Fibroblast of skin of right quadriceps (primary cell): ENCODE measurements at regions not wholly inside any gene's neighbourhood (a gene's known extent, or its start where the extent isn't known, plus 50 kb on each side); places are given as distances from the start of the nearest gene placed in this dataset.
"Not testable (repeated sequence)": the region's sequence is repeated elsewhere in the genome, so short reads cannot be mapped to it uniquely, and the experiment has no call there.

Experiments
- DNase-seq: peaks from one replicate; pipeline ENCODE4 v3.0.0-alpha.2; 2013

DNA sequence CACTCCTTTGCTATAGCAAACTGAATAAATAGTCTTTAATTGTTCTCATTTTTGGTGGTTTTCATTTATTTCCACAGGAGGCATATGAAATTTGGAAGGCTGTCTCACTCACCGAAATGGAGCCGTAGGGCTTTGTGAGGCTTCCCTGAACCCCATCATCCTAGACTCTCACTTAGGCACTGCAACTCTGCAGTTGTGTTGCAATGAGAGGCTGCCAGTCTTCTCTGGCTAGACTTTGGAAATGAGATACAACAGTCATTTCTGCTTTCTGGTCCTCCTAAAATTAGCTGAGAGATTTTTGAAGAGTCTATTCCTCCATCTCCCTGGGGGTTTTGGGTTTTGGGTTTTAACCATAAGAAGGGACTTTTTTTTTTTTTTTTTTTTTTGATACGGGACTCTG, 146.5 kb downstream of the SH3BGRL start:
- DNase-seq = no peak

DNA sequence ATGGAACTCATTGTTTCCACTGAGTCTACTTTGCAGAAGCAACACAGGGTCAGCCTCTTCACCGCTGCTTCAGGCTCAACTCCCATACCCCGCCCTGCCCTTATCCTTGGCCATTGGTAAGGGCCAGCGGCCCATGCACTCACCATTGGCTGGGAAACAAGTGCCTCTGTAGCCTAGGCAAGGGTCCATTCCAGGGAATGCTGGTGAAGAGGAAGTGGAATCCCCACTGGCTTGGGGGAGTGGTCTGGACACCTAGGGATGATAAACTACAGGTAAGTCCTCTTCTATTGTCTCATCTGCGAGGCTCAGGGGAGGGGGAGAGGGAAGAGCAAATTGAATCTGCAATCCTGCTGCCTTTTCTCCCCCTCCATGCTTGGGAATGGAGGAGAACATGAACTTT, 153.1 kb downstream of the SH3BGRL start:
- DNase-seq = no peak

GRCh38 chrX:81355436-81355835, 153.5 kb downstream of the SH3BGRL start:
- DNase-seq = no peak

GRCh38 chrX:81367291-81367690, 165.4 kb downstream of the SH3BGRL start:
- no peak for DNase-seq

DNA sequence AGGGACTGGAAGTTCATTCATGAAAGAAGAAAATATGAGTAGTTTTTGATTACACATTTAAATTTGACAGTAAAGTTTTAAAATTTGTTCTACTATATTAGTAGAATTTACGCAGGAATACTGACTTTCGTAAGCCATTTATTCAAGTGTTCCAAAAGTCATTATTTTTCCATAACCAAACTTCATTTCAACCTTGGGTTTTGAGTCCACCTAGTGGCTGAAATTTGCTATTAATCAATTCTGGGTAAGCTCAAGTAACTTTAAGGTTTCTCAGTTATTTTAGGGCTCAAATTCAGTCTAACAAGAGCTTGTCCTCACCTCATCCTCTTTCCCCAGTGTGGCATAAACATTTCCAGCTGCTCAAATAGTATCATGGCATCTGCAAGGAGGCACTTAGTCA, 175.4 kb downstream of the SH3BGRL start:
- peak; percentile 7 for DNase-seq

- no peak for DNase-seq
These were observed 176.7 kb downstream of the SH3BGRL start for GRCh38 chrX:81378560-81378959.

- no peak for DNase-seq
These were observed 188.3 kb downstream of the SH3BGRL start for GRCh38 chrX:81390237-81390636.

GRCh38 chrX:81392396-81392795, 190.5 kb downstream of the SH3BGRL start:
- DNase-seq = no peak

DNA sequence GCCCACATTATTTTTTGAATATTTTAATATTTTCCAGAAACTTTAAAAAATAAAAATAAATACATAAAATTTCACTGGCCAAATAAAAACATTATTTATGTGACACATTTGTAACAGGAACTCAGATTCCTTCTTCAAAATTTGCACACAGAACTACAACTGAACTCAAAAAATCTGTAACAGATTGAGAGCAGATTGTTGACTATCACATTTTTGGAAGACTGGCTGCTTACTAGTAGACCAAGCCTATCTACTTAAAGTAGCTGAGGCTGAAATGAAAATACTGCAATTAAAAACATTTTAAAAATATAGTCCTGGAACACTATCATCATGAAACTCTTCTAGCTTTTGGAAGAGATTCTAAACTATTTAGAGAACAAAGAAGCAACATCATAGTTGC, 203.9 kb downstream of the SH3BGRL start:
- no peak for DNase-seq

GRCh38 chrX:81411517-81411916, 209.6 kb downstream of the SH3BGRL start:
- DNase-seq = no peak

- no peak for DNase-seq
These were observed 210.5 kb downstream of the SH3BGRL start for GRCh38 chrX:81412428-81412827.

DNA sequence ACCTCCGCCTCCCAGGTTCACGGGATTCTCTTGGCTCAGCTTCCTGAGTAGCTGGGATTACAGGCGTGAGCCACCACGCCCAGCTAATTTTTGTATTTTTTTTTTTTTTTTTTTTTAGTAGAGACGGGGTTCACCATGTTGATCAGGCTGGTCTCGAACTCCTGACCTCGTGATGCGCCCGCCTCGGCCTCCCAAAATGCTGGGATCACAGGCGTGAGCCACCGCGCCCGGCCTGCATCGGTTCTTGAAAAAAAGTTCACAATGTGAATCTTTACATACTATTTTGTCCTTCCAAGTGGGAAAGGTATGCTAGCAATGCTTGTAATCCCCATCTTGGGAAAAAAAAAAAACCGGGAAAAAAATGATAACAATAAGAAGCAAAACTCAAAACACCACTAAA, 211.0 kb downstream of the SH3BGRL start:
- not testable (repeated sequence) for DNase-seq

DNA sequence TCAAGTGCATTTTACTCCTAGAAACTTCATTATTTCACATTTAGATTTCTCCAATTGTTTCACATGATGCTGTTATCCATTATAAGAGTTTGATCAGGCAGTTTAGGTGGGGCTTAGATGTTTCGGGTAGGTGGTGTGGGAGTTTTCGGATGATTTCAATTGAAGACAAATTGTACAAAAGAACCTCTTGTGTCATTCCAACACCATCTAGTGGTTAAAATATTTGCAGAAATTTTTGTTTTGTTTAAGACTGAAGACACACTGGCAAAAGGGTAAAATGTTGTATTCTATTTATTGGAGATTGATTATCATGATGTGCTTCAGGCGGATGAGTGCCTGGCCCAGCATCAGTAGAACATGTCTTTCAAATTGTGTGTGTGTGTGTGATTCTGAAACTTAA, 212.7 kb downstream of the SH3BGRL start:
- DNase-seq = no peak
